Type B pancreatic cell (in vitro differentiated cells): ENCODE measurements at regions not wholly inside any gene's neighbourhood (a gene's known extent, or its start where the extent isn't known, plus 50 kb on each side); places are given as distances from the start of the nearest gene placed in this dataset.

ENCODE experiments used
- DNase-seq: peaks from one replicate; pipeline ENCODE4 v3.0.0; 2021; ENCODE audit warnings: mixed read lengths; ENCODE audit not compliant: unreplicated experiment; ENCODE audit errors: extremely low spot score
- H3K27ac Mint-ChIP-seq: 2 replicates; pipeline ENCODE4 v1.8.0; 2021; ENCODE audit warnings: mild to moderate bottlenecking, mixed read lengths
- H3K27me3 Mint-ChIP-seq: 2 replicates; pipeline ENCODE4 v1.8.0; 2021; ENCODE audit warnings: mixed read lengths
- H3K36me3 Mint-ChIP-seq: 2 replicates; pipeline ENCODE4 v1.8.0; 2021; ENCODE audit warnings: mixed read lengths
- H3K4me1 Mint-ChIP-seq: one replicate; pipeline ENCODE4 v1.8.0; 2021; ENCODE audit warnings: mixed read lengths; ENCODE audit not compliant: unreplicated experiment
- H3K4me3 Mint-ChIP-seq: 2 replicates; pipeline ENCODE4 v1.8.0; 2021; ENCODE audit warnings: mild to moderate bottlenecking, mixed read lengths
- H3K9me3 Mint-ChIP-seq: 2 replicates; pipeline ENCODE4 v1.8.0; 2021; ENCODE audit warnings: mixed read lengths
- TF ChIP-seq, protein P1 (sequence below): fragments of 200-600 bp; sonication (generic); conservative IDR thresholded peaks from 2 replicates; pipeline ENCODE4 v1.5.0; 2021; ENCODE audit warnings: antibody characterized with exemption, mild to moderate bottlenecking

DNA sequence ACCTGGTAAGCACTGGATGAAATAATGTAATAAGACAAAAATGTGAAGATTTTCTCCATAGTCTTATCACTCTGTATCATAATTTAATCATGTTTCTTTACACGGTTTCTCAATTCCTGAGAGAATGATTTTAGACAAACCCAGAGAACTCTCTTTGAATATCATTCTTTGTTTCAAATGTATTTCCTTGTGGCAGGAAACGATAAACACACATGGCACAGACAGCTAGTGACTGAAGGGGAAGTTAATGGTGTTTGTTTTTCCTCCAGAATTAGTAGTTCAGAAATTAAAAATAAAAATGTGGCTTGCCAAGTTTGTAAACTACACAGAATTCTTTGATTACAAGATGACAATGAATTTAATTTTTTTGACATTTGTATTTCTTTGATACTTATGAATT lies 163.7 kb upstream of the PRPS1L1 start:
- no peaks in the 10 kb centered on the region for H3K27me3 Mint-ChIP-seq
- H3K9me3 Mint-ChIP-seq: no peaks in the 10 kb centered on the region
- H3K4me1 Mint-ChIP-seq: no peaks in the 10 kb centered on the region
- TF ChIP-seq, protein P1, sequence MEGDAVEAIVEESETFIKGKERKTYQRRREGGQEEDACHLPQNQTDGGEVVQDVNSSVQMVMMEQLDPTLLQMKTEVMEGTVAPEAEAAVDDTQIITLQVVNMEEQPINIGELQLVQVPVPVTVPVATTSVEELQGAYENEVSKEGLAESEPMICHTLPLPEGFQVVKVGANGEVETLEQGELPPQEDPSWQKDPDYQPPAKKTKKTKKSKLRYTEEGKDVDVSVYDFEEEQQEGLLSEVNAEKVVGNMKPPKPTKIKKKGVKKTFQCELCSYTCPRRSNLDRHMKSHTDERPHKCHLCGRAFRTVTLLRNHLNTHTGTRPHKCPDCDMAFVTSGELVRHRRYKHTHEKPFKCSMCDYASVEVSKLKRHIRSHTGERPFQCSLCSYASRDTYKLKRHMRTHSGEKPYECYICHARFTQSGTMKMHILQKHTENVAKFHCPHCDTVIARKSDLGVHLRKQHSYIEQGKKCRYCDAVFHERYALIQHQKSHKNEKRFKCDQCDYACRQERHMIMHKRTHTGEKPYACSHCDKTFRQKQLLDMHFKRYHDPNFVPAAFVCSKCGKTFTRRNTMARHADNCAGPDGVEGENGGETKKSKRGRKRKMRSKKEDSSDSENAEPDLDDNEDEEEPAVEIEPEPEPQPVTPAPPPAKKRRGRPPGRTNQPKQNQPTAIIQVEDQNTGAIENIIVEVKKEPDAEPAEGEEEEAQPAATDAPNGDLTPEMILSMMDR: no peak
- H3K4me3 Mint-ChIP-seq: no peak overlapping the region
- no peak overlapping the region for H3K27ac Mint-ChIP-seq
- DNase-seq: no peak
- H3K36me3 Mint-ChIP-seq: no peaks in the 10 kb centered on the region

DNA sequence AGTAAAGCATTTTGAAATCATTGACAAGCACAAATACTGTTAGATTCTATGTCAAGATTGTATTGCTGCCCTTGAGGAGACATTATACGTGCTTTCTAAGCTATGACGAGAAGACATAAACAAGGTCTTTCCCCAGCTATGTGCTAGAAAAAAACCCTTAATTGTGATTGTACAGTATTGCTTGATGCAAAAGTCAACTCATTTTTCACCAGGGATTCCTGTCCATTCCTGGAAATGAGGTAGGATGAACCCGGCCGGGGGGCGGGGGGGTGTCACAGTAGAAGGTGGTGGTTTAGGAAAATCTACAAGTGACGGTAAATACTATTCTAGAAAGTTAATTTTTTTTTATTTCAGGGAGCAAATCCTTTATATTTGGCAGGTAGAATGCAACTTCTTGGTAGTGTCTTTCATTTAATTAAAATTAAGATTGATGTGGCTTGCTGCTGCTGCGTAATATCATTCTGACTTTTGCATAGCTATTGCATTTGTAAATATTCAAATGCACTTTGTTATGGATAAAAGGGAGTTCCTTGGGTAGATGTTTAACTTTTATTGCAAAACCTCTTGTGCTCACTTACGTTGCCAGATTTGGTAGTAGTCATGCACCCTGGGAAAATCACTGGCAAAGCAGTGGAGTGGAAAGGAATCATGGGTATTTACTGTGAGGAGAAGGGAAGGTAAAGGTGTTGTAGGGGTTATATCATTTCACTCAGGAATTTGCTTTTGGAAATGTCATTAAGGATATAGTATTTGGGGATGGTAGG lies 164.4 kb upstream of the PRPS1L1 start:
- Mint-ChIP-seq H3K4me1 (no peaks in the 10 kb centered on the region), H3K9me3 (no peaks in the 10 kb centered on the region), H3K27me3 (no peaks in the 10 kb centered on the region), H3K36me3 (no peaks in the 10 kb centered on the region), H3K4me3 (no peak overlapping the region), H3K27ac (no peak overlapping the region)
- DNase-seq: no peak
- TF ChIP-seq, protein P1: no peak

DNA sequence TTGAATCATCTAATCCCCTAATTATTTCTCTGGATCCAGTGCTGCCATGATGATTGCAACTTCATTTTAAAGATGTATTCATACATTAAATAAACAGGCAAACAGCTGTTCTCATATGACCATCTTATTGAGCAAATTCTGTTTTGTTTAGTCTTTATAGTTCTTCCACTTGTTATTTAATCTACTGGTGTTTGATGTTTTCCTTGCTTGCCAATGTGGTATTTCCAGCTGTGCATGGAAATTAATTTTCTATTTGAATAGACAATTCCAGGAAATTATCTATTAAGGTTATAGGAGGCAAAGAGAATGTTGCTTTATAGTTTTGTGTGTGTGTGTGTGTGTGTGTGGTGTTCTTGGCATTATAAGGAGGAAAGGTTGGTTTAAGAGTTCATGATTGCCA lies 167.0 kb upstream of the PRPS1L1 start:
- Mint-ChIP-seq H3K27me3 (no peaks in the 10 kb centered on the region), H3K27ac (no peak overlapping the region), H3K36me3 (no peaks in the 10 kb centered on the region), H3K4me1 (no peaks in the 10 kb centered on the region), H3K4me3 (no peak overlapping the region), H3K9me3 (no peaks in the 10 kb centered on the region)
- TF ChIP-seq, protein P1: no peak
- no peak for DNase-seq

DNA sequence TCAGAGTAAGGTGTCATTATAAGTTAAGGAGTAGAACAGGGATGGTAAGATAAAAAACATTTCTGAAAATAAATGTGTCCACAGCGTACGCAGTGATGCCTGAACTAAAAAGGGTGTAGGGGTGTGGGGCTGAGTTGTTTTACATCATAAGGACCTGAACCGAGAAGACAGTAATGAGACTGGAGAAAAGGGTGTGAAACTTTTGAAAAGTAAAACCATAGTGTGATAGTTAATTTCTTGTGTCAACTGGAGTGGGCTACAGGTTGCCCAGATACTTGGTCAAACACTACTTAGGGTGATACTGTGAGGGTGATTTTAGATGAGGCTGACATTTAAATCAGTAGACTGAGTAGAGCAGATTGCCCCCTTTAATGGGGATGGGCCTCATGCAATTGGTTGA lies 169.0 kb upstream of the PRPS1L1 start:
- H3K4me3 Mint-ChIP-seq: no peak overlapping the region
- H3K27ac Mint-ChIP-seq: no peak overlapping the region
- H3K27me3 Mint-ChIP-seq: no peaks in the 10 kb centered on the region
- no peak for DNase-seq
- no peaks in the 10 kb centered on the region for H3K36me3 Mint-ChIP-seq
- no peaks in the 10 kb centered on the region for H3K9me3 Mint-ChIP-seq
- TF ChIP-seq, protein P1: no peak
- no peaks in the 10 kb centered on the region for H3K4me1 Mint-ChIP-seq

DNA sequence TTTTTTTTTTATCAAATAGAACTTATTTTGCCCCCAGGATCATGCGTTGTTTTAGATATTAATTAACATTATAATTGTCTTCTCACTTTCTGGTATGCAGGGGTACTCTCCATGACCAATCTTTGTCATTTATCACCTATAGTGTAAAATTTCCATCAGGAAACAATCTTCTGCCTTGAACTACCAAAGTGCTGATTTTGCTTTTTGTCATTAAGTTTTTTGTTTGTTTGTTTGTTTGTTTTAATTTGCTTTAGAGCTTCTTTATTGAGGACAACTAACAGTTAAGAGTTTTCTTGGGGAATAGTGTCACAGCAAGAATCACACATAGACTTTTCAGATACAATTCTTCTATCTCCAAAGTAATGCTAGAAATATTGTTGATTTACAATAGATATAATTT lies 171.2 kb upstream of the PRPS1L1 start:
- TF ChIP-seq, protein P1: no peak
- Mint-ChIP-seq H3K4me3 (no peak overlapping the region), H3K4me1 (no peaks in the 10 kb centered on the region), H3K27ac (no peak overlapping the region), H3K36me3 (no peaks in the 10 kb centered on the region), H3K27me3 (no peaks in the 10 kb centered on the region), H3K9me3 (no peaks in the 10 kb centered on the region)
- DNase-seq: no peak

DNA sequence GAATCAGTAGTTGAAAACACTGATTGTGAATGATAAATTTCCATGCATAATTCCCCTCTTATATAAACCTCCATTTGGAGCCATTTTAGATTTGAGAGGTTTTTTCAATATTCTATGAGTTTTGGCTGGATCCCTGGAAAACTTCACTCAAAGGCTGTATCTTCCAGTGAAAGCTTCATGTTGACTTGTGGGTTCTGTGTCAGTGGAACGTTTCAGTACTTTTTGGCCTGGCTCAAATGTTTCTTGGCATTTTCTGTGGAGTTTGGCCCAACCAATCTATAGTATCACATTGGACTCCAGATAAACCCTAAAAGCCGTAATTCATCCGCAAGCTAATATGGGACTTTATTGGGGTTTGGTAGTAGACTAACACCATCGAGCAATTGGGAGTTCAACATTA lies 172.6 kb upstream of the PRPS1L1 start:
- Mint-ChIP-seq H3K9me3 (no peaks in the 10 kb centered on the region), H3K4me1 (no peaks in the 10 kb centered on the region), H3K27ac (no peak overlapping the region), H3K4me3 (no peak overlapping the region), H3K27me3 (no peaks in the 10 kb centered on the region), H3K36me3 (no peaks in the 10 kb centered on the region)
- no peak for DNase-seq
- TF ChIP-seq, protein P1: no peak
